ENCODE measurements at regions not wholly inside any gene's neighbourhood (a gene's known extent, or its start where the extent isn't known, plus 50 kb on each side); places are given as distances from the start of the nearest gene placed in this dataset.

- TF ChIP-seq CTCF (IDR thresholded peaks at IDR 0.05) (no peak), POLR2A (IDR thresholded peaks at IDR 0.05) (no peak)
These were observed 71.7 kb upstream of the TPK1 start for GRCh38 chr7:144907577-144907976.

All from right lobe of liver (tissue), 4 donors.